ENCODE measurements at regions not wholly inside any gene's neighbourhood (a gene's known extent, or its start where the extent isn't known, plus 50 kb on each side); places are given as distances from the start of the nearest gene placed in this dataset.

DNA sequence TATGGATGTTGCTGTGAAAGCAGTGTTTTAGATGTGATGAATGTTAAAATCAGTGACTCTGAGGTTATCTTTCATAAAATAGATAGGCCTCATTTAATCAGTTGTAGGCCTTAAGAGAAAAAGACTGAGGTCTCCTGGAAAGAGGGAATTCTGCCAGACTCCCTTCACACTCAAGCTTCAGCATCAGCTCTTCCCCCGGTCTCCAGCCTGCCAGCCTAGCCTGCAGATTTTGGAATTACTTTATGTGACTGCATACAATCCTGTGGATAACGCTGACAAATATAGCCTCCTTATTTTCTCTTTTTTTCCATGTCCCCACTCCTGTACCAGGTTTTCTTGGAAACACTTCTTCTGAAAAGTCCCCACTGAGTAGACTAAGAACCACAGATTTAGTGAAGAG, 510.3 kb downstream of the GBE1 start:
- ATAC-seq (replicated peaks; ENCODE audit: extremely low read depth, poor library complexity, severe bottlenecking) (no peak), DNase-seq (ENCODE audit: low spot score in 2 of 2) (no peak)
- Mint-ChIP-seq H3K36me3 (ENCODE audit: insufficient read depth) (no peaks in the 10 kb centered on the region), H3K9me3 (peaks cover 12% of the 10 kb centered on the region), H3K4me3 (no peak overlapping the region), H3K27me3 (no peaks in the 10 kb centered on the region), H3K4me1 (no peaks in the 10 kb centered on the region), H3K27ac (ENCODE audit: low read depth) (no peak overlapping the region)

DNA sequence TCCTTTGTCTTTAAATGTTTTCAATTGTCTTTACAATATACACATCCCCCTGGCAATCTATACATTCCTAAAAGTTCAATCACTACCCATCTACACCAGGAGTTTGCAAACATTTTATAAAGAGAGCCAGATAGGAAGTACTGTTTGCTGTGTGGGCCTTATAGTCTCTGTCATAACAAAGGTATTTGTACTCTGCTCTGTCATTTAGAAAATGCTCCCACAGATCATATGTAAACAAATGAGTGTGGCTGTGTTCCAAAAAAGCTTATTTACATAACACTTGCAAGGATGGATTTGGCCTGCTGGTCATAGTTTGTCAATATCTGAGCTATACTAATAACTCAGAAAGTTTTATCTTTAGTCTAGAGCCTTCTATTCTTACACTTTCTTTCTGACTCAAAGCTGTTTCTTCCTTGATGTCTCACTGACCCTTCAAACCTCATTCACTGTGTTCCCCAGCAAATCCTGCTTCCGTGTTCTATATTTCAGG, 511.9 kb downstream of the GBE1 start:
- no peak for DNase-seq (ENCODE audit: low spot score in 2 of 2)
- Mint-ChIP-seq H3K4me1 (no peaks in the 10 kb centered on the region), H3K4me3 (no peak overlapping the region), H3K9me3 (peaks cover 12% of the 10 kb centered on the region), H3K27me3 (no peaks in the 10 kb centered on the region), H3K27ac (ENCODE audit: low read depth) (no peak overlapping the region), H3K36me3 (ENCODE audit: insufficient read depth) (no peaks in the 10 kb centered on the region)
- no peak for ATAC-seq (replicated peaks; ENCODE audit: extremely low read depth, poor library complexity, severe bottlenecking)

DNA sequence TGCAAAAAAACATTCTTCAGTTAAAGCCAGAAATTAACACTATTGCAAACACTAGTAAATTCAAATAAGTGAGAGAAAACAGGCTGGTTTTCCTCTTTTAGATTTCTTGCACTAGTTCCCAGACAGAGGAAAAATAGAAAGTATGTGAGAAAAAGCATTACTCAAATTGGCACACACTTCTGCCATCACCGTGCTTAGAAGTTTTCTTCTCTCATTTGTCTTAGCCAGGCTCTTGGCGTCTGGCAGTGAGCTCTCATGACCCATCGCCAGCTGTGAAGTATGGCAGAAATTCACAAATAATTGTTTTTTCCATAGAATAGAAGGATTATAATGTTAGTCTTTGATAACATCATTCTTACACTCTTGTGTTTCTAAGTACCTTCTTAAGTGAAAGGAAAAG, 515.9 kb downstream of the GBE1 start:
- DNase-seq (ENCODE audit: low spot score in 2 of 2) (no peak), ATAC-seq (replicated peaks; ENCODE audit: extremely low read depth, poor library complexity, severe bottlenecking) (no peak)
- Mint-ChIP-seq H3K9me3 (peaks cover 19% of the 10 kb centered on the region), H3K4me3 (no peak overlapping the region), H3K27ac (ENCODE audit: low read depth) (no peak overlapping the region), H3K4me1 (no peaks in the 10 kb centered on the region), H3K36me3 (ENCODE audit: insufficient read depth) (no peaks in the 10 kb centered on the region), H3K27me3 (no peaks in the 10 kb centered on the region)

DNA sequence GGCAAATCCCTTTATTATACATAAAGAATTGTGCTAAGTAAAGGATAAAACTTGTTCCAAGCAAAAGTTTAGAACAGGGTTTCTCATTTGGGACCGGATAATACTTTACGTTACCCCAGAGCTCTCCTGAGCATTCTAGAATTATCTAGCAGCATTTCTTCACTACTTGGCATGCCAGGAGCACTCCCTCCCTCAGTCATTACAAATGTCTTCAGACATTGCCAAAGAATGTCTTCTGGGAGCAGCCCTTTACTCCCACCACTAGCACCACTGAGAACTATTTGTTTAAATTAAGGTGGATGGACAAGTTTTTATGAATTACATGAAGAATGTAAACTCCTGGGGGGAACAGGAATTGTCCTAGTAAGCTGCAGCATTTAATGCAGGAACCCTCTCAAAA, 516.4 kb downstream of the GBE1 start:
- DNase-seq (ENCODE audit: low spot score in 2 of 2) (no peak), ATAC-seq (replicated peaks; ENCODE audit: extremely low read depth, poor library complexity, severe bottlenecking) (no peak)
- Mint-ChIP-seq H3K9me3 (peaks cover 20% of the 10 kb centered on the region), H3K27me3 (no peaks in the 10 kb centered on the region), H3K36me3 (ENCODE audit: insufficient read depth) (no peaks in the 10 kb centered on the region), H3K27ac (ENCODE audit: low read depth) (no peak overlapping the region), H3K4me3 (no peak overlapping the region), H3K4me1 (no peaks in the 10 kb centered on the region)

DNA sequence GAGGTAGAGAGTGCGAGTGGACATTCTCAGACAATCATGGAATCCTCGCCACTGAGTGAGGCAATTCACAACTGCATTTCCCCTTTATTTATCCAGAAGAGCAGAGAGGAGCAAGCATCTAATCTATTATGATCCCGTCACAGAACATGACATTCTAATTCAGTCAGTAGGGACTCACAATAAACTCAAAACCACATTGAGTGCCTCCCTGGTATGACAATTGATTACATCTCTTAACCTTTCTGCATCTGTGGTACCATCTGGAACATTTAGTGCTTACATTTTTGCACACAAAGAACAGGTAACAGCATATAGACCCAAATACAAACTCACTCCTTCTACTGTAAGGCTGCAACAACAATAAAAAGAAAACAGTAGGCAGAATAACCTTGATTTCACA, 517.2 kb downstream of the GBE1 start:
- Mint-ChIP-seq H3K36me3 (ENCODE audit: insufficient read depth) (no peaks in the 10 kb centered on the region), H3K4me1 (no peaks in the 10 kb centered on the region), H3K9me3 (peaks cover 17% of the 10 kb centered on the region), H3K27ac (ENCODE audit: low read depth) (no peak overlapping the region), H3K4me3 (no peak overlapping the region), H3K27me3 (no peaks in the 10 kb centered on the region)
- no peak for DNase-seq (ENCODE audit: low spot score in 2 of 2)
- no peak for ATAC-seq (replicated peaks; ENCODE audit: extremely low read depth, poor library complexity, severe bottlenecking)

GRCh38 chr3:81242871-81243270, 518.6 kb downstream of the GBE1 start:
- H3K27ac Mint-ChIP-seq (ENCODE audit: low read depth) = no peak overlapping the region
- H3K36me3 Mint-ChIP-seq (ENCODE audit: insufficient read depth) = no peaks in the 10 kb centered on the region
- no peaks in the 10 kb centered on the region for H3K4me1 Mint-ChIP-seq
- peaks cover 12% of the 10 kb centered on the region for H3K9me3 Mint-ChIP-seq
- DNase-seq (ENCODE audit: low spot score in 2 of 2) (no peak), ATAC-seq (replicated peaks; ENCODE audit: extremely low read depth, poor library complexity, severe bottlenecking) (no peak)
- H3K4me3 Mint-ChIP-seq = no peak overlapping the region
- H3K27me3 Mint-ChIP-seq = no peaks in the 10 kb centered on the region

DNA sequence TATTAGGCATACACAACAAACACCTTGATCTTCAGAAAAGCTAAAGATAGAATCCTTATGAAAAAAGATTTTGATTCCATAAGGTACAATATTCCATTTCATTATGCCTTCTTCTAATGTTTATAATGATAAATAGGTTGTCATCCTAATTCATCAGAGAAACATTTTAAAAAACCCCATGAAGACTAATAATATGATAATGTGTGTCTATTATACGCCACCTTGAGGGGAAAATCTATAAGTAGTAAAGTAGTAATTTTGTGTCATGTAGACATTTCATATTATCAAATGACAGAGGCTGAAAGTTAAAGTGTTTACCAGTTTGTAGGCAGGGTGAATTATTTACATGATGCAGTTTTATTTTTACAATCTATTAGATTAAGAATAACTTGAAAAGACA, 524.3 kb downstream of the GBE1 start:
- no peaks in the 10 kb centered on the region for H3K4me1 Mint-ChIP-seq
- H3K27me3 Mint-ChIP-seq = no peaks in the 10 kb centered on the region
- H3K36me3 Mint-ChIP-seq (ENCODE audit: insufficient read depth) = no peaks in the 10 kb centered on the region
- no peak for DNase-seq (ENCODE audit: low spot score in 2 of 2)
- H3K9me3 Mint-ChIP-seq = peaks cover 15% of the 10 kb centered on the region
- no peak for ATAC-seq (replicated peaks; ENCODE audit: extremely low read depth, poor library complexity, severe bottlenecking)
- H3K4me3 Mint-ChIP-seq = no peak overlapping the region
- no peak overlapping the region for H3K27ac Mint-ChIP-seq (ENCODE audit: low read depth)

GRCh38 chr3:81218023-81218422, 543.4 kb downstream of the GBE1 start:
- no peaks in the 10 kb centered on the region for H3K27me3 Mint-ChIP-seq
- H3K4me1 Mint-ChIP-seq = no peaks in the 10 kb centered on the region
- peaks cover 5% of the 10 kb centered on the region for H3K9me3 Mint-ChIP-seq
- ATAC-seq (replicated peaks; ENCODE audit: extremely low read depth, poor library complexity, severe bottlenecking) (no peak), DNase-seq (ENCODE audit: low spot score in 2 of 2) (no peak)
- H3K36me3 Mint-ChIP-seq (ENCODE audit: insufficient read depth) = no peaks in the 10 kb centered on the region
- no peak overlapping the region for H3K4me3 Mint-ChIP-seq
- no peak overlapping the region for H3K27ac Mint-ChIP-seq (ENCODE audit: low read depth)

DNA sequence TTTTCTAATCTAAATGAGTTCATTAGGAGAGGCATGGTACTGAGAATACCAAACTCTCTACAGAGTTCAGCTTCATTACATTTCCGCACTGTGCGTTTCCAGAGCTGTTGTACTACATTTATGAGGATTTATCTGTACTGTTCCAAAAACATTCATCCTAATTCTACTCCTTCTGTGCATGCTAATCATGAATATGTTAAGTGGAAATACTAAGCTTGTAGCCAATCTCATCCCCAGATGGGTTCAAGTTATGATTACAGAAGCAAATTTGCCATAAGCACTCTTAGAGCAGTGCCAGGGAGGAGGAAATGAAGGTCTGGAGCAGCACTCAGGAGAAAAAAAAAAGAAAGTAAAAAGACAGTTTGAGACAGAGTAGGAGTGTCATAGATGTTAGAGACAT, 544.3 kb downstream of the GBE1 start:
- DNase-seq (ENCODE audit: low spot score in 2 of 2) (no peak), ATAC-seq (replicated peaks; ENCODE audit: extremely low read depth, poor library complexity, severe bottlenecking) (no peak)
- Mint-ChIP-seq H3K4me3 (no peak overlapping the region), H3K9me3 (peaks cover 5% of the 10 kb centered on the region), H3K36me3 (ENCODE audit: insufficient read depth) (no peaks in the 10 kb centered on the region), H3K27me3 (no peaks in the 10 kb centered on the region), H3K4me1 (no peaks in the 10 kb centered on the region), H3K27ac (ENCODE audit: low read depth) (no peak overlapping the region)

- ATAC-seq (replicated peaks; ENCODE audit: extremely low read depth, poor library complexity, severe bottlenecking) (no peak), DNase-seq (ENCODE audit: low spot score in 2 of 2) (no peak)
- no peak overlapping the region for H3K27ac Mint-ChIP-seq (ENCODE audit: low read depth)
These were observed 545.3 kb downstream of the GBE1 start for GRCh38 chr3:81216192-81216591.

DNA sequence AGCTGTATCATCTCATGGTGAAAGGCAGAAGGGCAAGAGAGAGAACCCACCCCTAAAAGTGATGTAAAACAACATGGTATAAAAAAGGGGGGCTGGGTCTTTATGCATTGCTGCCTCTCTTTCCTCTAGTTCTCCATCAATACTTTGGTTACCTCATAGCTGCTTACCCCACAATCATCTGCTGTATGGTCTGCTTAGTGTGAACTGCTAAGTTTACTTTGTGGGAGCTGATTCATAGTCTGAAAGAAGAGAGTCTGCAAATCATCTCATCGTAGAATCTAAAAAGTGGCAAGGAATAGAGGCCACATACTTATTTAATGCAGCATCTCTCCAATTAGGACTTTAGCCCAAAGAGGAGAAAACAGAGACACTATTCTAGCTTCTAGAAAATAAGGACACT, 546.8 kb downstream of the GBE1 start:
- Mint-ChIP-seq H3K4me1 (no peaks in the 10 kb centered on the region), H3K27me3 (no peaks in the 10 kb centered on the region), H3K4me3 (no peak overlapping the region), H3K27ac (ENCODE audit: low read depth) (no peak overlapping the region), H3K36me3 (ENCODE audit: insufficient read depth) (no peaks in the 10 kb centered on the region), H3K9me3 (peaks cover 5% of the 10 kb centered on the region)
- no peak for ATAC-seq (replicated peaks; ENCODE audit: extremely low read depth, poor library complexity, severe bottlenecking)
- no peak for DNase-seq (ENCODE audit: low spot score in 2 of 2)

More at GRCh38 chr3:81216192-81216591, 545.3 kb downstream of the GBE1 start:
- no peaks in the 10 kb centered on the region for H3K36me3 Mint-ChIP-seq (ENCODE audit: insufficient read depth)
- peaks cover 5% of the 10 kb centered on the region for H3K9me3 Mint-ChIP-seq
- no peak overlapping the region for H3K4me3 Mint-ChIP-seq
- H3K4me1 Mint-ChIP-seq = no peaks in the 10 kb centered on the region
- no peaks in the 10 kb centered on the region for H3K27me3 Mint-ChIP-seq

DNA sequence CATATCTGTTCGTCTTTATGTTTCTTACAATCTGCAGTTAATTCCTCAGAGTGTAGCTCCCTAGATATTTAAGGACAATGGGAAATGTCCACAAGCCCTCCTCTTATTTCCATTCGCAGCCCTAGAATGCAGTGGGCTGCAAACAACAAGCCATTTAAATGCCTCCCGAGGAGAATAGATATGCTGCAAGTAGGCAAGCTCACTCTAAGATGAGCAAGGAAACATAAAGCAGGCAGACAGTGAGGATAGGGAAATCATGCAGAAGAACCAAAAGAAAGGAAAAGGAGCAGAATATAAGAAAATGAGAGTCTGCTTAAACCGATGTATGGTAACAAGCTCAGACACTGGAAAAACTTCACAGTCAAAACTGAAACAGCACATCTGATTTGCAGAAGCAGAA, 561.9 kb downstream of the GBE1 start:
- no peaks in the 10 kb centered on the region for H3K4me1 Mint-ChIP-seq
- ATAC-seq (replicated peaks; ENCODE audit: extremely low read depth, poor library complexity, severe bottlenecking) = no peak
- no peaks in the 10 kb centered on the region for H3K36me3 Mint-ChIP-seq (ENCODE audit: insufficient read depth)
- H3K27me3 Mint-ChIP-seq = no peaks in the 10 kb centered on the region
- H3K9me3 Mint-ChIP-seq = peaks cover 18% of the 10 kb centered on the region
- no peak for DNase-seq (ENCODE audit: low spot score in 2 of 2)
- no peak overlapping the region for H3K27ac Mint-ChIP-seq (ENCODE audit: low read depth)
- H3K4me3 Mint-ChIP-seq = no peak overlapping the region

DNA sequence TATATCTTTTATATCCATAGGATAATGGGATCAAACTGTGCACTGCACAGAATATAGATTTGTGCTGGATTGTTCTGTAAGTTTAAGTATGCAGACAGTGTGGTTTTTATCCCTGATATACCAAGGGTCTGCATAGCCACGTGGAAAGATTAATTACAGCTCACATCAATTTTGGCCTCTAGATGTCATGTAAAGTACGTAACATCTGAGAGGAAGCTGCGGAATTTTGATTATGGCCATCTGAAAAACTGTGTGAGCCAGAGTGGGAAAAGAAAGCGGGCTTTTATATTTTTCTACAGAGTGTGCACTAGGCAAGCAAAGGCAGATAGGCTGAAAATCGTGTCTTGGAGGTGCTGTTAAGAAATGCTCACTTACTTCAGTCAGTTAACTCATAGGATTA, 562.7 kb downstream of the GBE1 start:
- Mint-ChIP-seq H3K4me3 (no peak overlapping the region), H3K36me3 (ENCODE audit: insufficient read depth) (no peaks in the 10 kb centered on the region), H3K27me3 (no peaks in the 10 kb centered on the region), H3K9me3 (peaks cover 18% of the 10 kb centered on the region), H3K27ac (ENCODE audit: low read depth) (no peak overlapping the region), H3K4me1 (no peaks in the 10 kb centered on the region)
- no peak for ATAC-seq (replicated peaks; ENCODE audit: extremely low read depth, poor library complexity, severe bottlenecking)
- DNase-seq (ENCODE audit: low spot score in 2 of 2) = no peak

- H3K4me3 Mint-ChIP-seq = no peak overlapping the region
- ATAC-seq (replicated peaks; ENCODE audit: extremely low read depth, poor library complexity, severe bottlenecking) (no peak), DNase-seq (ENCODE audit: low spot score in 2 of 2) (no peak)
- no peaks in the 10 kb centered on the region for H3K4me1 Mint-ChIP-seq
- no peaks in the 10 kb centered on the region for H3K27me3 Mint-ChIP-seq
- peaks cover 18% of the 10 kb centered on the region for H3K9me3 Mint-ChIP-seq
- H3K27ac Mint-ChIP-seq (ENCODE audit: low read depth) = no peak overlapping the region
- H3K36me3 Mint-ChIP-seq (ENCODE audit: insufficient read depth) = no peaks in the 10 kb centered on the region
These were observed 563.2 kb downstream of the GBE1 start for GRCh38 chr3:81198216-81198615.

Measured in central memory CD8-positive, alpha-beta T cell (primary cell).